ENCODE measurements at regions not wholly inside any gene's neighbourhood (a gene's known extent, or its start where the extent isn't known, plus 50 kb on each side); places are given as distances from the start of the nearest gene placed in this dataset.

- TF ChIP-seq YY1 (IDR thresholded peaks at IDR 0.05; ENCODE audit: insufficient read depth, insufficient read length): no peak
- no peak for TF ChIP-seq SUZ12 (IDR thresholded peaks at IDR 0.05; ENCODE audit: extremely low read depth, insufficient read depth, insufficient read length)
- TF ChIP-seq ZNF274 (IDR thresholded peaks at IDR 0.05; ENCODE audit: low read depth, low read length): no peak
Measured at GRCh38 chr5:96227957-96228356, 205.1 kb downstream of the PCSK1 start.
